Fibroblast of mammary gland (primary cell): ENCODE measurements at regions not wholly inside any gene's neighbourhood (a gene's known extent, or its start where the extent isn't known, plus 50 kb on each side); places are given as distances from the start of the nearest gene placed in this dataset.

Experiments
- DNase-seq: peaks from one replicate; pipeline ENCODE4 v3.0.0-alpha.2; 2010; ENCODE audit warnings: low read depth
- H3K4me3 ChIP-seq: 2 replicates; pipeline ENCODE4 v1.5.1; 2011; ENCODE audit warnings: low read depth, mild to moderate bottlenecking, low read length, moderate library complexity; ENCODE audit not compliant: control insufficient read depth
- TF ChIP-seq, protein P1 (sequence below): conservative IDR thresholded peaks from 2 replicates; pipeline ENCODE4 v1.5.1; 2011; ENCODE audit warnings: low read depth, low read length, inconsistent platforms; ENCODE audit not compliant: control insufficient read depth, insufficient read depth

DNA sequence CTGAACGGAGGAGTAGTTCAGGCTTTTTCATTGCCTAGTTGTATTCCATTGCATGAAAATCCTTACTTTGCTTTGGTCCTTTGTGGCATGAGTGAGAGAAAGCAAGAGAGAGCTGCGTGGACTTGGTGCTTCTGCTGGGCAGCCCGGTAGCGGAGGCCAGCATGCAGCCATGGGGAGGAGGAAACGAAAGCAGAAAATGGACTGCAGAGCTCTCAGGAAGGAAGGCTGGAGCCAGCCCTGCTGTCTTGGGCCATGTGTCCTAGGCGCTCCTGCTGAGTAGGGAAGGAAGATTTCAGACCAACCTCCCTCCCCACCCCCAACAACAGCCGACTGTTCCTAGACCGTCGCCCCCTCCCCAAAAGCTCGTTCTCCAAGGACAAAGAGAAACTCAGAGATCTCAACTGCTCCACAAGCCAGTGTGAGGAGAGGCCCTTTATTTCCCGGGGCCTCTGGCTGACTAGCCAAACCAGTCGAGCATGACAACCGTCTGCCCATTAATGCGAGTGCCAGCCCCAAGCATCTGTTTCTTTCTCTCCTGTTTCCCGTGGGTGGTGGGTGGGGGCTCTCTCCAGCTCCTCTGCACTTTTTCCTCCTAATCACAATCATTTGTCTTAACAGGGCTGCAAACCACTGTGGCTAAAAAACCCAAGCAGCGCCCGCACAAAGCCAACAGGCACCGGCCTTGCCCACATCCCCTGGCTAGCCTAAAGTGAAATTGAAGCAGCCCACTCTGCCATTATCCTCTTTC lies 66.8 kb upstream of the FZD7 start:
- TF ChIP-seq, protein P1, sequence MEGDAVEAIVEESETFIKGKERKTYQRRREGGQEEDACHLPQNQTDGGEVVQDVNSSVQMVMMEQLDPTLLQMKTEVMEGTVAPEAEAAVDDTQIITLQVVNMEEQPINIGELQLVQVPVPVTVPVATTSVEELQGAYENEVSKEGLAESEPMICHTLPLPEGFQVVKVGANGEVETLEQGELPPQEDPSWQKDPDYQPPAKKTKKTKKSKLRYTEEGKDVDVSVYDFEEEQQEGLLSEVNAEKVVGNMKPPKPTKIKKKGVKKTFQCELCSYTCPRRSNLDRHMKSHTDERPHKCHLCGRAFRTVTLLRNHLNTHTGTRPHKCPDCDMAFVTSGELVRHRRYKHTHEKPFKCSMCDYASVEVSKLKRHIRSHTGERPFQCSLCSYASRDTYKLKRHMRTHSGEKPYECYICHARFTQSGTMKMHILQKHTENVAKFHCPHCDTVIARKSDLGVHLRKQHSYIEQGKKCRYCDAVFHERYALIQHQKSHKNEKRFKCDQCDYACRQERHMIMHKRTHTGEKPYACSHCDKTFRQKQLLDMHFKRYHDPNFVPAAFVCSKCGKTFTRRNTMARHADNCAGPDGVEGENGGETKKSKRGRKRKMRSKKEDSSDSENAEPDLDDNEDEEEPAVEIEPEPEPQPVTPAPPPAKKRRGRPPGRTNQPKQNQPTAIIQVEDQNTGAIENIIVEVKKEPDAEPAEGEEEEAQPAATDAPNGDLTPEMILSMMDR: no peak
- DNase-seq: no peak
- H3K4me3 ChIP-seq: no peak overlapping the region

DNA sequence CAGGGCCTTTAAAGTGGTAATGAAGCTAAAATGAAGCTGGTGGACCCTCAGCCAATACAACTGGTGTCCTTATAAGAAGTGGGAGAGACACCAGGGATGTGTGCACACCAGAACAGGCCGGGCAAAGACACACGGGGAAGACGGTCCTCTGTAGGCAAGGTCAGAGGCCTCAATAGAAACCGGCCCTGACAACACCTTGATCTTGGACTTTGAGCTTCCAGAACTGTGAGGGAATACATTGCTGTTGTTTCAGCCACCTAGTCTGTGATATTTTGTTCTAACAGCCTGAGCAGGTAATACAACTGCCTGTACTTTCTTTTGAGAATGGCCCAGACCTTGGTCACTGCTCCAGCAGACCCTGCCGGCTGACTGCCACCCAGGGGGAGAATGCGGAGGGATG lies 65.6 kb upstream of the FZD7 start:
- H3K4me3 ChIP-seq: no peak overlapping the region
- TF ChIP-seq, protein P1: no peak
- no peak for DNase-seq

DNA sequence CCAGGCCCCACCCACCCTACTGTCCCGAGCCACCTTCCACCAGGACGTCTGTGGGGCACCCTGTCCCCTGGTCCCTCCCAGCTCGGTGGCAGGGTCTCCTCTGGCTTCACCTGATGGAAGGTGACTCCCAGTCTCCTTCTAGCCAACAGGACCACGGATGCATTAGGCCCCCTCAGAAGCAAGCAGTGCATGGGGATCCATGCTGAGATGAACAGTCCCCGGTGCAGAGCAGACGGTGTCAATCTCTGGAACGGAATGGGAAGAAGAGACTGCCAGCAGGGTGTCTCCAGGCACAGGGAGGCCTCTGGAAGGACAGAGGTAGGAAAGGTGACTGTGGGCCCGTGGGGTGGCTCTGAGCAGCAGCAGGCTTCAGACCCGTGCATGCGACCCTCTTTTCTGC lies 65.2 kb upstream of the FZD7 start:
- TF ChIP-seq, protein P1: no peak

DNA sequence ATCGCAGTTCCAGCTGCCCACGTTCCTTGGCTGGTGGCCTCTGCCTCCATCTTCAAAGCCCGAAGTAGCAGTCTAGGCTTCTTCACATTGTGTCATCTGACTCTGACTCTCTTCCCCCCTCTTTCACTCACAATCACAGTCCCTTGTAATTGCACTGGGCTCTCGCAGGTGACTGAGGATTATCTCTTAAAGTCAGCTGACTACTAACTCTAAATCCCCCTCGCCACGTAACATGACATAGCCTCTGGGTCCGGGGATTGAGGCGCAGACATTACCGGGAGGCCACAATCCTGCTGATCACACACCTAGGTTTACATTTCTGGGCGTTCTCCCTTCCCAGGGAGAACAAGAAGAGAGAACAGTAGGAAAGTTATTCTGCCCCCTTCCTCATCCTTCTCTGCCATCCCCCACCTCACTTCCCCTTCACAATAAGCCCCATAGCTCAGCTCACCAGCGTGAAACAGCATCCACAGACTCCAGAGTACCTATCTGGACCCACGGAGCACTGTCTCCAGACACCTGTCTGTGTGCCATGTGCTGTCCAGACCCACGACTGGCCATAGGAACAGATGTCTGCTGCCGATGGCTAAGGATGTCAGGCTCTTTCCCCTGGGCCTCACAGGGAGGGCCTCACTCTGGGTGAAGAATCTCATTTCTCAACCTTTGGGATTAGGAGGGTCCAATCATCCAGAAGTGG lies 64.3 kb upstream of the FZD7 start:
- no peak overlapping the region for H3K4me3 ChIP-seq
- DNase-seq: no peak
- TF ChIP-seq, protein P1: no peak

More for the DNA sequence above, 65.2 kb upstream of the FZD7 start:
- DNase-seq: no peak
- H3K4me3 ChIP-seq: no peak overlapping the region

DNA sequence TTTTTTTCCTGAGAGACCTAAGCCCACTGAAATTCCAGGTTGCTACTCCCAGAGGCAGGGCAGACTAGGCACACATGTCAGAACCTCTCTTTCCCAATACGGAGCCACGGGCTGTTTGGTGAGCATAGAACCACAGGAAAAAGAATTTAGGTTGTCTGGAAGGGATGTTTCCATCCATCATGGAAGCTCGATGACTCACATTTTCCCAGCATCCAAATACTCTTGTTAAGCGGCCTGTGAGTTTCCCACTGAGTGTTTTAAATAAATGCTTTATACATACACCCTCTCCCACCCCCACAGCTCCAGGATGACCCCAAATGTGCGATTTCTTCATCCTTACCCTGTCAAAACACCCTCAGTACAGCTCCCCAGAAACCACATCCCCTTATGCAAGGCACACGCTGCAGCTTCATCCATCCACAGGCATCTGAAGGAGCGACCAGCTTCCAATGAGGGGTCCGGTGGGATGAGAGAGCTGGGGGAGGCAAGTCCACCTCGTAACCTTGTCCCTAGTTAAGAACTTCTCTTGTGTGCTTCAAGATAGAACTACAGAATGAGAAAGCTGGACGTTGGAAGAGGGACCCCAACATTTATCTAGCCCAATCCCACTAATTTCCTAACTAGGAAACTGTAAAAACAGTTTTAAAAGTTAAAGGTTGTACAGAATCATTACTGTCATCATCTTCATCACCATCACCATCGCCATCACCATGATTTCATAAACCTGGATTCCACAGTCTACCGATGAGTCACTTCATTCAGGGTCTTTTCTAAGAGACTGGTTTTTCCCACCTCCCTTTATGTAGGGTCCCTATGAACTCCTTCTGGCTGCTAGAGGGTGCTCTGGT lies 63.5 kb upstream of the FZD7 start:
- peak; percentile 82 for DNase-seq
- TF ChIP-seq, protein P1: no peak
- no peak overlapping the region for H3K4me3 ChIP-seq

DNA sequence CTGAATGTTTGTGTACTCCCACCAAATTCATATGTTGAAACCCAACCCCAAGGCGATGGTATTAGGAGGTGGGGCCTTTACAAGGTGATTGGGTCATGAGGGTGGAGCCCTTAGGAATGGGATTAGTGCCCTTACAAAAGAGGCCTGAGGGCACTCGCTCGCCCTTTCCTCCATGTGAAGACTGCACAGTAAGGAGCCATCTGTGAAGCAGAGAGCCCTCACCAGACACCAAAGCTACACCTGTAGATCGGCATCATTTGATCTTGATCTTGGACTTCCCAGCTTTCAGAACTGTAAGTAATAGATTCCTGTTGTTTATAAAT lies 62.9 kb upstream of the FZD7 start:
- TF ChIP-seq, protein P1: no peak
- no peak overlapping the region for H3K4me3 ChIP-seq
- DNase-seq: no peak
